DMS79 (cell line): ENCODE measurements at regions not wholly inside any gene's neighbourhood (a gene's known extent, or its start where the extent isn't known, plus 50 kb on each side); places are given as distances from the start of the nearest gene placed in this dataset.
"Not testable (repeated sequence)": the region's sequence is repeated elsewhere in the genome, so short reads cannot be mapped to it uniquely, and the experiment has no call there.

Source experiments
- DNase-seq: peaks from one replicate; lab custom pipeline; 2025; lab: John Stamatoyannopoulos, UW

DNA sequence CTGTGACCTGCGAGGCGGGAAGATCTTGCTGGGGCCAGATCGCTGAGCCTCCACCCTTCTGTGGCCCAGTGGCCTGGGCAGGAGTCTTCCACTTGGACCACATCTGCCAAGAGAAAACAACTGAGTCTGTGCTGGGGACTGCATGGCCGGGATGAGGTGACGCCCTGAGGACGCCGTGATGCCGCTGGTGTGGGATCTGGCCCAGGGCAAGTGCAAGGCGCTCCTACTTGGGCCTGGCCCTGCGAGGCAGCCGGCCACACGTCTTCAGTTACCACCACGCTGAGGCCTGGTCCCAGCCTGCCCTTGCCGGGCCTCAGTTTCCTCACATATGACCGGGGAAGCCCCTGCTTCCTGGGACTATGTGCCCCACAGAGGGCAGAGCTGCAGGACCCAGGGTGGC lies 133.4 kb downstream of the SLC25A46 start:
- DNase-seq = no peak

DNA sequence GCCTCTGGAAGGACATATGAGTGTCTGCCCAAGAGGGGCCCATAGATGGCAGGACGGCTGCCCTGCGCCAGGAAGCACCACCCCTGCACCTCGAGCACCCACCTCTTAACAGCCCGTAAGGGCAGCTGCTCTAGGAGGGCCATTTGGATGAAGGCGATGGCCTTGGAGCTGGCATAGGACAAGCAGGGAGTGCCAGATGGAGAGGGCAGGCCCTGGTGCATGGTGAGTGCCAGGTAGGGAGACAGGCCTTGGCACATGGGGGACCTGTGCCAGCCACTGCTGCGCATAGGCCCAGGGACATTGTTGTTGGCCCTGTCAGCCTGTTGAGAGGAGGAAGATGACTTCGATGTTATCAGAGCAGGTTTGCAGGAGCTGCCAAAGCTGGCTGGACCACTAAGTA lies 134.2 kb downstream of the SLC25A46 start:
- no peak for DNase-seq

DNA sequence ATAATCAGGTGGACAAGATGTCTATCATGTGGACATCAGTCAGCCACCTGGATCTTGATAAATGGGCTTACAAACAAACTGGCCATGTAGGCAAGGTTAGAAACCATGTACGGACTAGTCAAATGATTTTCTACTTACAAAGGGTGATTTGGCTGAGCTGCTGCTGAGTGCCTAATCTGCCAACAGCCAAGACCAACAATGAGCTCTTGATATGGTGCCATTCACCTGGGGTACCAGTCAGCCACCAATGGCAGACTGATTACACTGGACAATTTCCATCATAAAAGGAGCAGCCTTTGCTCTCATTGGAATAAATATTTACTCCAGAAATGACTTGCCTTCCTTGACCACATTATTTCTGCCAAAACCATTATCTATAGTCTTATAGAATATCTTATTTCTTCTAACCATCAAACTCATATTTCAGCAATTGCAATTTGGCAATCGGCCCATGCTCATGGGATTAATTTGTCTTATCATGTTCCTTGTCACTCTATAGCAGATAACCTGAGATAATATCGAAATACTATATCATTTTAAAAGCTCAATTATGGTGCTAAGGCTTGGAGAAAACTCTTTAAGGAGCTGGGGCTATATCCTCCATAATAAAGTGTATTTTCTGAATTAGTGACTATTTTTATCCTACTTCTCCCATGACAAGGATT lies 135.1 kb downstream of the SLC25A46 start:
- DNase-seq = no peak

GRCh38 chr5:110875115-110875514 lies 136.3 kb downstream of the SLC25A46 start:
- not testable (repeated sequence) for DNase-seq

DNA sequence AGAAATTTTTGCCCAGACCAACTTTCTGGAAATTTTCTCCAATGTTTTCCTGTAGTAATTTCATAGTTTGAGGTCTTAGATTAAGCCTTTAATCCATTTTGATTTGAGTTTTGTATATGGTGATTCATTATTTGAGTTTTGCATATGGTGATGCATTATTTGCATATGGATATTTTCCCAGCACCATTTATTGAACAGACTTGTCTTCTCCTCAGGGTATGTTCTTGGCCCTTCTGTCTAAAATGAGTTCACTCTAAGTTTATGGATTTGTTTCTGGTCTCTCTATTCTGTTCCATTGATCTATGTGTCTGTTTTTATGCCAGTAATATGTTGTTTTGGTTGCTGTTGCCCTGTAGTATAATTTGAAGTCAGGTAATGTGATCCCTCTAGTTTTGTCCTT lies 139.3 kb downstream of the SLC25A46 start:
- DNase-seq = no peak

- DNase-seq = no peak
Observed at GRCh38 chr5:110879675-110880074, 140.9 kb downstream of the SLC25A46 start.

DNA sequence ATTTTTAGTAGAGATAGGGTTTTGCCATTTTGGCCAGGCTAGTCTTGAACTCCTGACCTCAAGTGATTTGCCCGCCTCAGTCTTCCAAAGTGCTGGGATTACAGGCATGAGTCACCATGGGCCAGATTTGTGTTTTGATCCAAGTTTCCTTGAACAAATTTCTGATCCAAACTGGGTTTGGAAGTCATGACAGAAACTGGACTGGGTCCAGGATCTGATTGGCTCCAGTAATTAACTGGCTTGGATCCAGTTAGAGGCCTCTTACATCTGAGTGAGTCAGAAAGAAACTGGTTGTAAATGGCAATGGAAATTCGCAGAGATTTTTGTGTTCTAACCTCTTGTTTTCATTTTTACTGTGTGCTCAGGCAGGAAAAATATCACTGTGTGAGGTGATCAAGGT lies 141.6 kb downstream of the SLC25A46 start:
- DNase-seq = no peak

GRCh38 chr5:110884005-110884404 lies 145.2 kb downstream of the SLC25A46 start:
- DNase-seq = no peak

DNA sequence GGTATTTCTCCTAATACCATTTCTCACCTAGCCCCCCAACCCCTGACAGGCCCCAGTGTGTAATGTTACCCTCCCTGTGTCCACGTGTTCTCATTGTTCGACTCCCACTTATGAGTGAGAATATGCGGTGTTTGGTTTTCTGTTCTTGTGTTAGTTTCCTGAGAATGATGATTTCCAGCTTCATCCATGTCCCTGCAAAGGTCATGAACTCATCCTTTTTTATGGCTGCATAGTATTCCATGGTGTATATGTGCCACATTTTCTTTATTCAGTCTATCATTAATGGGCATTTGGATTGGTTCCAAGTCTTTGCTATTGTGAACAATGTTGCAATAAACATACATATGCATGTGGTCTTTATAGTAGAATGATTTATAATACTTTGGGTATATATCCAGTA lies 148.4 kb downstream of the SLC25A46 start:
- DNase-seq = not testable (repeated sequence)

GRCh38 chr5:110893854-110894483 lies 155.2 kb downstream of the SLC25A46 start:
- DNase-seq = not testable (repeated sequence)

DNA sequence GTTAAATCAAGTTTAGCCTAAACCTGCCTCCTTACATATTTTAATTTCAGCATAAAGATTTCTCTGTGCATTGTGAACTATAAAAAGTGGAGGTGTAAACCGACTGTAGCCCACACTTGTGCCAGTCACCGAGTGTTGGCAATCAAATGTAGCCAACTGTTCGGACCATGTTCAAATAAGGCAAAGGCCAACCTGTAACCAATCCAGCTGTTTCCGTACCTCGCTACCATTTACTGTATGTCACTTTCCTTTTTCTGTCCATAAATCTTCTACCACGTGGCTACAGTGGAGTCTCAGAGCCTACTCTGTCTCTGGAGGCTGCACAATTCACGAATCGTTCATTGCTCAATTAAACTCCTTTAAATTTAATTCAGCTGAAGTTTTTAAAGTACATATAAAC lies 156.0 kb downstream of the SLC25A46 start:
- DNase-seq = no peak

DNA sequence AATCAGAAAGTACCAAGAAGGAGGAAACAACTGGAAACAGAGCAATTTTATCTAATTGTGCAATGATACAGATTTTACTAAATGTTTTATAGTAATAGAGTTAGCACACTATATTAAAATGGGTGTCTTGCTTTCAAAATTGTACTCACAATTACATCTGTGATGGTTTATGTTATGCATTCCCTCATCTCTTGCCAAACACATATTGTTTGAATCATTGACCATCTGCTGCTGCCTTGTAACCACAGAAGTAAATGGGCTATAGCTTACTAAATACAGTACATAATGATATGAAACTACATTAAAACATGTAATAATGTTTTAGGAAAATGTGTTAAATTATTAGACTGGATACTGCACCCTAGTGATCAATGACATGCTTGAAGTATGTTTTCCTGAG lies 158.1 kb downstream of the SLC25A46 start:
- no peak for DNase-seq

- no peak for DNase-seq
Observed at GRCh38 chr5:110899566-110900412, 161.0 kb downstream of the SLC25A46 start.

GRCh38 chr5:110900829-110901228 lies 162.0 kb downstream of the SLC25A46 start:
- DNase-seq = no peak

DNA sequence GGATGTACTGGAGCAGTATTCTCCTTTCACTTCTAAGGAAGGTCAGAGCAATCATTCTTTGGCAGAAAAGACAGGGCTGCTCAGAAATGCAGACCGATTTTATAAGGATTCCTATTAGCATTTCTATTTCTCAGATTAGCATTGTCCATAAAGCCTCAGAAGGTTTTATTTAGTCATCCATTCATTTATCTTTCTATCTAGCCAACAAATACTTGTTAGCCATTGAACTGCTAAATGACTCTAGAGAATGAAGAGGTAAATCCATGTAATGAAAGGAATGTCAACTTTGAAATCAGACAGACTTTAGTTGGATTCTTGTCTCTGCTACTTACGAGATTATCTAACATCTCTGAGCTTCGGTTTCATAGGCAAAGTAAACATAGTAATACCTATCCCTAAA lies 165.2 kb downstream of the SLC25A46 start:
- no peak for DNase-seq

GRCh38 chr5:110908848-110909247 lies 162.7 kb upstream of the TSLP start:
- no peak for DNase-seq

DNA sequence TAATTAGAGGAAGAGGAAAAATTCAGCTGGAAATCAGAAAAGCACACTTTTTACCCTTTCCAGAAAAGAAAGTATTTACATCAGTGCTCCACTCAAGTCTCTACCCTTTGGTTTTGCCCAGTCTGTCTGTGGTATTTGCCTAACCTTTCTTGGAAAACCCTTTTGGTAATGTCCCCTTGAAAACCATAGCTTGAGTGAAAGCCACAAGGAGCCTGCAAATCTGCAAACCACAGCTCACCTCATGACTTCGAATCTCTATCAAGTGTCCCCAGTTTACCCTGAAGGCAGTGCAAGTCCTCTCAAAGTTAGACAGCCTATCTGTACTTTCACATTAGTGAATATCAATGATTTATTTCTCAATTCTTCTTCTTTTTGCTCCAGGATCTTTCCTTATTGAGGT lies 162.1 kb upstream of the TSLP start:
- no peak for DNase-seq

DNA sequence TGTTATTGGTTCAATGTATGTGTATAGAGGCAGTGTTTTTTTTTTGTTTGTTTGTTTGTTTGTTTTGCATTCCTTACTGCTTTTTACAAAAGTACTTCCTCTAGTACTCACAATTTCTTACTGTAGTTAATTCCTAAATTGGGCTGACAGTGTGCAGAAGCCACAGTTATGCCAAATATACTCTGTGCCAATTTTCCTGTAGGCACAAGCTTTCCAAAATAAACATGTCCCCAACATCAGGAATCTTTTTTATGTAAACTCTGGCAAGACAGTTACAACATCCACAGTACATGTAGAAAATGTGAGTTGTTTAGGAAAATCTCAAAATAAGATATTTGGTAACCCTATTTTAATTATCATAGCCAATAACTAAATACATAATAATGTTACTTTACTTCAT lies 161.6 kb upstream of the TSLP start:
- DNase-seq = no peak

- no peak for DNase-seq
Observed at GRCh38 chr5:110913221-110913620, 158.3 kb upstream of the TSLP start.

DNA sequence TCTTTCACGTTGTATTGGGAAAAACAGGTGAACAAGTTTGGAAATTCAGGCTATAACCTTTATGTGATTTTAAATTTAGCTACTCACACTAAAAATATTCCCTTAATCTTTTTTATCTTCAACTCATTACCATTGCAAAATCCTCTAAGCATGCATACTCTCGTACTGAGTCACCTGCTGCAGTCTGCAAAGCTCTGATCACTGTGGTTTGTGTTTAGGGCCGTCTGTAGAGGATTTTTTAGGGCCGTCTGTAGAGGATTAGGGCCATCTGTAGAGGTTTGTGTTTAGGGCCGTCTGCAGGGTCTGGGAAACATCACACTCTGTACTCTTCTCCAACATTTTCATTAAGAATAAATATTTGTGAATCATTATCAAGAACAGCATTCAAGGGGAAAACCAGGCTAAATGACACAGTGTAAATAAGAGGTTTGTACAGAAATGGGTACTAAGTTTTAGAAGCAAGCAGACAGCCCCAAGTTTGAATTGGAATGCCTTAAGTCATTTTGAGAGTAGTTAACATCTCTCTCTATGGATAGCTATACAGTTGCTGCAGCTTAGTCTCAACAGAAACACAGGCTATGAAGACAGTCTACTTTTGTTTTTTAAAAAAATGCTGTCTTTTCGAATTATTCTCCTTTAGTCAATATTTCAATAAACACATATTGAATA lies 155.0 kb upstream of the TSLP start:
- DNase-seq = no peak

DNA sequence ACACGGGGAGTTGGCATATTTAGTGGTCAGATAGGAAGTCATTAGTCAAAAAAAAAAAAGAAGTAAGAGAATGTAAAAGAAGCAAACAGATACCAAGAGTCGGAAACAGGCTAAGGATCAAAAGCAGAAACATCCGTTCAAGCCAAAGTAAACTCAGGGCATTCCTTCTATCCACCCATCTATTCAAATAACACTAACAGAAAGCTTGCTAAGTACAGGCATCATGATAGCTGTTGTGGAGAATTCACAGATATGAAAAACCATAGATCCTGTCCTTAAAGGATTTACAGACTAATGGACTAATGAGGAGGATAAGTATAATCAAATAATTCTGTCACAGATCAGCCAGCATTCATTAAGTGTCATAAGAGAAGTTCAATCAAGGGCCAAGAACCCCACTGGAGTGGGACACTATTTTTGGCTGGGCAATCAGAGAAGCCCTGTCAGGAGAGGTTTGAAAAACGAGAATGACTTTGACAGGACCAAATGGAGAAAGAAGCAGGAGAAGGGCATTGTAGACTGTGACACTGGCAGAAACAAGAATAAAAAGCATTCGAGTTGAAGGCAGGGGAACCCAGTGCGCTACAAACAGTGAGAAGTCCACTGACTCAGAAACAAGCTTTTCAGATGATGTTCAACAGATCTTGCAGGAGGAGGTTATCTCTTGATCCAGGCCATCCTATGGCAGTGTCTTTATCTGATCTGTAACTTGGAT lies 154.2 kb upstream of the TSLP start:
- DNase-seq = no peak

GRCh38 chr5:110918683-110919082 lies 152.8 kb upstream of the TSLP start:
- no peak for DNase-seq
